K562 (cell line): ENCODE measurements at regions not wholly inside any gene's neighbourhood (a gene's known extent, or its start where the extent isn't known, plus 50 kb on each side); places are given as distances from the start of the nearest gene placed in this dataset.

Experiments used
- ATAC-seq: fragments of 200-7000 bp; cut with Tn5 transposase; 3 replicates; pipeline ENCODE4 v1.9.1; 2020; ENCODE audit warnings: moderate library complexity
- BruUV-seq: library from RNA; stranded (reverse); fragments of 400-500 nt; replicated peaks from 2 replicates; lab custom pipeline; 2021; lab: Mats Ljungman, UMichigan
- CTCF ChIA-PET: fragments of 300-600 bp; formaldehyde crosslinking; extraction: SDS; loops from one replicate; lab custom pipeline; 2021; ENCODE audit warnings: low intra/inter-chr PET ratio; lab: Yijun Ruan, JAX
- POLR2A ChIA-PET: fragments of 300-600, 350-650 bp; sonication (Branson Sonifier 250); formaldehyde crosslinking; extraction: SDS; loops from one replicate; lab custom pipeline; 2021; ENCODE audit warnings: antibody characterized with exemption, inconsistent platforms; lab: Yijun Ruan, JAX
- DNase-seq, 4 experiments: peaks; one replicate each; pipeline versions ENCODE4 v3.0.0 to v3.0.0-alpha.2; 2011 to 2018; ENCODE audit warnings: low spot score in 3 of 4, mixed read lengths in 3 of 4; ENCODE audit errors: extremely low read depth in 1 of 4
- FAIRE-seq: peaks from 2 replicates; lab custom pipeline; 2011; peaks lifted over from hg19 to GRCh38; lab: Jason Lieb, UNC
- H2AFZ ChIP-seq: 2 replicates; pipeline ENCODE4 v1.6.0; 2011; ENCODE audit warnings: low read depth, low read length, control low read depth, inconsistent platforms
- H3K27ac ChIP-seq: fragments of 200-600 bp; 3 replicates; pipeline ENCODE4 v1.8.0; 2011; ENCODE audit warnings: low read depth, mild to moderate bottlenecking, control low read depth, inconsistent platforms, low read length, moderate library complexity, mixed read lengths; ENCODE audit errors: extremely low read depth
- H3K27me3 ChIP-seq, 2 experiments: fragments of 300-600 bp in 1 of 2; 2 replicates in 1 of 2; 3 replicates in 1 of 2; pipeline versions ENCODE4 v1.6.0 to v1.8.0; 2011; ENCODE audit warnings: inconsistent platforms in 2 of 2, low read length in 2 of 2, mild to moderate bottlenecking in 1 of 2, mixed read lengths in 1 of 2, moderate library complexity in 1 of 2; ENCODE audit not compliant: control insufficient read depth in 2 of 2, insufficient read depth in 2 of 2
- H3K36me3 ChIP-seq: fragments of 300-600 bp; 3 replicates; pipeline ENCODE4 v1.8.0; 2011; ENCODE audit warnings: mild to moderate bottlenecking, low read length, inconsistent platforms; ENCODE audit not compliant: control insufficient read depth, insufficient read depth
- H3K4me1 ChIP-seq, 2 experiments: fragments of 200-600 bp in 1 of 2; replicated peaks in 1 of 2; 2 replicates in 1 of 2; 3 replicates in 1 of 2; pipeline versions ENCODE4 v1.5.1 to v1.8.0; 2011; ENCODE audit warnings: inconsistent platforms in 2 of 2, low read length in 2 of 2, mild to moderate bottlenecking in 1 of 2, mixed read lengths in 1 of 2, moderate library complexity in 1 of 2; ENCODE audit not compliant: control insufficient read depth in 2 of 2, insufficient read depth in 2 of 2
- H3K4me2 ChIP-seq: 2 replicates; pipeline ENCODE4 v1.6.1; 2011; ENCODE audit warnings: low read length, control low read depth, inconsistent platforms, mixed read lengths; ENCODE audit not compliant: insufficient read depth
- H3K4me3 ChIP-seq: fragments of 200-600 bp; sonication (generic), shearing (Covaris generic); 2 replicates; pipeline ENCODE4 v1.5.1; 2016; ENCODE audit warnings: control low read depth, inconsistent platforms
- H3K79me2 ChIP-seq: fragments of 200-600 bp; 3 replicates; pipeline ENCODE4 v1.8.0; 2011; ENCODE audit warnings: low read length, inconsistent platforms; ENCODE audit not compliant: control insufficient read depth, insufficient read depth
- H3K9ac ChIP-seq, 2 experiments: 2 replicates each; pipeline versions ENCODE4 v1.6.0 to v1.6.1; 2011; ENCODE audit warnings: low read depth in 2 of 2, low read length in 2 of 2, control low read depth in 1 of 2, inconsistent platforms in 1 of 2, mild to moderate bottlenecking in 1 of 2, mixed read lengths in 1 of 2; ENCODE audit not compliant: insufficient read depth in 1 of 2
- H3K9me1 ChIP-seq: one replicate; pipeline ENCODE4 v1.6.0; 2011; ENCODE audit warnings: inconsistent platforms, mild to moderate bottlenecking, low read length, moderate library complexity; ENCODE audit not compliant: control insufficient read depth, insufficient read depth
- H3K9me3 ChIP-seq: replicated peaks from 2 replicates; pipeline ENCODE4 v1.5.1; 2011; ENCODE audit warnings: low read depth, low read length, inconsistent platforms; ENCODE audit not compliant: control insufficient read depth, insufficient read depth
- H4K20me1 ChIP-seq: replicated peaks from 2 replicates; pipeline ENCODE4 v1.6.1; 2011; ENCODE audit warnings: low read length, inconsistent platforms, mixed read lengths; ENCODE audit not compliant: control insufficient read depth, insufficient read depth
- BRD9 ChIP-seq: fragments of 450-650 bp; IDR thresholded peaks from 2 replicates; pipeline ENCODE4 v1.6.1; 2018; ENCODE audit warnings: low read depth; ENCODE audit not compliant: partially characterized antibody
- COPS2 ChIP-seq: fragments of 450-650 bp; conservative IDR thresholded peaks from 2 replicates; pipeline ENCODE4 v1.6.1; 2016; ENCODE audit warnings: mild to moderate bottlenecking, moderate library complexity
- DACH1 ChIP-seq: fragments of 450-650 bp; IDR thresholded peaks from 2 replicates; pipeline ENCODE4 v1.6.1; 2018; ENCODE audit not compliant: partially characterized antibody
- EP300 ChIP-seq: IDR thresholded peaks from 2 replicates; pipeline ENCODE4 v1.6.1; 2012; ENCODE audit warnings: low read length, improper control_type of control experiment
- EP400 ChIP-seq: fragments of 450-650 bp; IDR thresholded peaks from 2 replicates; pipeline ENCODE4 v1.6.1; 2017; ENCODE audit warnings: antibody characterized with exemption, mild to moderate bottlenecking, moderate library complexity
- HLTF ChIP-seq: fragments of 450-650 bp; IDR thresholded peaks from 2 replicates; pipeline ENCODE4 v1.6.1; 2016
- KLF6 ChIP-seq: fragments of 250-450 bp; sonication (Bioruptor Pico); IDR thresholded peaks from 2 replicates; pipeline ENCODE4 v1.4.0; 2020; ENCODE audit warnings: mild to moderate bottlenecking, moderate library complexity, borderline replicate concordance
- MAFG ChIP-seq: fragments of 450-650 bp; conservative IDR thresholded peaks from 2 replicates; pipeline ENCODE4 v1.6.1; 2016; ENCODE audit warnings: missing genetic modification characterization, missing compliant biosample characterization
- MECOM ChIP-seq: fragments of 250-450 bp; sonication (Bioruptor Pico); IDR thresholded peaks from 2 replicates; pipeline ENCODE4 v1.8.0; 2022; ENCODE audit warnings: inconsistent platforms
- MEIS2 ChIP-seq: fragments of 450-650 bp; IDR thresholded peaks from 2 replicates; pipeline ENCODE4 v1.6.1; 2014; ENCODE audit warnings: mild to moderate bottlenecking; ENCODE audit not compliant: partially characterized antibody
- NR1H2 ChIP-seq: sonication (generic); formaldehyde crosslinking; IDR thresholded peaks from 2 replicates; pipeline ENCODE4 v1.4.0; 2020; ENCODE audit warnings: mild to moderate bottlenecking, missing genetic modification reagents
- NR2C1 ChIP-seq, 2 experiments: fragments of 450-650 bp; IDR thresholded peaks; 2 replicates each; pipeline ENCODE4 v1.6.1; 2017; ENCODE audit warnings: mild to moderate bottlenecking in 2 of 2, antibody characterized with exemption in 1 of 2, inconsistent platforms in 1 of 2, missing compliant biosample characterization in 1 of 2, missing genetic modification characterization in 1 of 2
- PTTG1 ChIP-seq: fragments of 450-650 bp; IDR thresholded peaks from 2 replicates; pipeline ENCODE4 v1.6.1; 2016; ENCODE audit warnings: low read depth, mild to moderate bottlenecking, missing genetic modification characterization, missing compliant biosample characterization
- SMARCA4 ChIP-seq: fragments of 450-650 bp; IDR thresholded peaks from 2 replicates; pipeline ENCODE4 v1.6.1; 2016
- ZBED1 ChIP-seq: IDR thresholded peaks from 2 replicates; pipeline ENCODE4 v1.6.1; 2014
- WGBS: fragments of 100-300 bp; shearing (Covaris generic); methylation state at CpG from one replicate; pipeline ENCODE4 v1.1.6; 2016; ENCODE audit warnings: low coverage, mixed read lengths; ENCODE audit not compliant: insufficient coverage; ENCODE audit errors: missing lambda C conversion rate; 5-methylcytosine and 5-hydroxymethylcytosine counted together
- in situ Hi-C: fragments of 300-500 bp; cut with MboI; formaldehyde crosslinking; loops from 4 replicates; pipeline ENCODE4 v1.15.0; 2018; ENCODE audit warnings: inconsistent platforms, mixed read lengths
- intact Hi-C: fragments of 100-400 bp; cut with micrococcal nuclease; formaldehyde crosslinking; loops from 2 replicates; pipeline ENCODE4 v1.14.2; 2022

GRCh38 chr10:10096296-10096695, 921.4 kb upstream of the CELF2 start:
- H3K4me1 ChIP-seq: no peaks in the 10 kb centered on the region
- no peak overlapping the region for H3K4me2 ChIP-seq
- H4K20me1 ChIP-seq: no peaks in the 10 kb centered on the region
- CTCF ChIA-PET: no interaction called here
- H3K79me2 ChIP-seq: no peaks in the 10 kb centered on the region
- no peaks in the 10 kb centered on the region for H3K27me3 ChIP-seq
- TF ChIP-seq KLF6 (CRISPR knock-in tag): no peak
- no peak for TF ChIP-seq COPS2
- no peak for TF ChIP-seq MEIS2
- no peak for TF ChIP-seq EP400
- no peak for TF ChIP-seq PTTG1 (tag)
- TF ChIP-seq, all 486 proteins: peak for 0
- no peak overlapping the region for H3K9ac ChIP-seq
- H3K27ac ChIP-seq: no peak overlapping the region
- POLR2A ChIA-PET: no interaction called here
- in situ Hi-C loops: no loop called here
- DNase-seq: no peak
- H3K4me3 ChIP-seq: no peak overlapping the region
- no peak for ATAC-seq
- no peaks in the 10 kb centered on the region for H3K9me3 ChIP-seq
- no peak overlapping the region for H2AFZ ChIP-seq
- no peaks in the 10 kb centered on the region for H3K36me3 ChIP-seq
- FAIRE-seq: no peak
- H3K9me1 ChIP-seq: no peaks in the 10 kb centered on the region
- intact Hi-C loops: no loop called here
- BruUV-seq: no TSS peak

GRCh38 chr10:10096898-10097297, 920.8 kb upstream of the CELF2 start:
- 2% methylated on average over 3 of the region's 3 CpGs for WGBS
- H3K36me3 ChIP-seq: no peaks in the 10 kb centered on the region
- no peaks in the 10 kb centered on the region for H3K9me1 ChIP-seq
- H3K9ac ChIP-seq: no peak overlapping the region
- in situ Hi-C loops (no loop called here), intact Hi-C loops (no loop called here)
- no peak overlapping the region for H3K4me2 ChIP-seq
- ChIA-PET CTCF (no interaction called here), POLR2A (no interaction called here)
- H3K27me3 ChIP-seq: no peaks in the 10 kb centered on the region
- H3K27ac ChIP-seq: no peak overlapping the region
- FAIRE-seq: no peak
- H4K20me1 ChIP-seq: no peaks in the 10 kb centered on the region
- H3K4me3 ChIP-seq: no peak overlapping the region
- H3K9me3 ChIP-seq: no peaks in the 10 kb centered on the region
- DNase-seq: no peak
- H3K4me1 ChIP-seq: no peaks in the 10 kb centered on the region
- TF ChIP-seq HLTF (no peak), DACH1 (no peak), EP300 (no peak), BRD9 (no peak), MEIS2 (no peak), MAFG (no peak), MECOM (CRISPR knock-in tag) (no peak), ZBED1 (no peak), SMARCA4 (no peak), NR2C1 (IDR thresholded peaks at IDR 0.05) (no peak), NR2C1 (tag; IDR thresholded peaks at IDR 0.05) (no peak), NR1H2 (CRISPR knock-in tag) (no peak)
- H3K79me2 ChIP-seq: no peaks in the 10 kb centered on the region
- no peak overlapping the region for H2AFZ ChIP-seq
- no peak for ATAC-seq
- no TSS peak for BruUV-seq
